ENCODE measurements at regions not wholly inside any gene's neighbourhood (a gene's known extent, or its start where the extent isn't known, plus 50 kb on each side); places are given as distances from the start of the nearest gene placed in this dataset.
"Not testable (repeated sequence)": the region's sequence is repeated elsewhere in the genome, so short reads cannot be mapped to it uniquely, and the experiment has no call there.

DNA sequence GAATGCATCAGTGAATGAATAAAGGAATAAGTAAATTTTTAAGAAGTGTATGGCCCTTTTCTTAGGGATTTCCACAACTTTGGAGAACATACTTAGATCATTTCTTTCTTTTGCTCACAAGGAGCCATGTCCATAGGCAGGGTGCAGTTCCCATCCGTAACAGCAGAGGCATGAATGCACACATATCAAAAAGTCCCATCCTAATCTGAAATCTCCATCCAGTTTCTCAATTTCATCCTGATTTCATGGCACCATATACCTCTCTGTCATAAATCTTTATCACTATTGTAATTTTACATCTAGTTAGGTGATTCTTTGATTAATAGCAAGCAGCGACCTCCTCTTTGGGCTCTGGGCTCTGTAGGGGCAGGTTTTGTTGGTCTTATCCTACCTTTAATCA is 359.2 kb downstream of the RRAGC start:
- ATAC-seq (ENCODE audit: low read depth) (no peak), DNase-seq (ENCODE audit: low spot score in 2 of 2) (no peak)
- Mint-ChIP-seq H3K9me3 (no peaks in the 10 kb centered on the region), H3K4me3 (no peak overlapping the region), H3K27me3 (peaks cover 5% of the 10 kb centered on the region), H3K36me3 (no peaks in the 10 kb centered on the region), H3K27ac (no peak overlapping the region), H3K4me1 (peaks cover 25% of the 10 kb centered on the region)

DNA sequence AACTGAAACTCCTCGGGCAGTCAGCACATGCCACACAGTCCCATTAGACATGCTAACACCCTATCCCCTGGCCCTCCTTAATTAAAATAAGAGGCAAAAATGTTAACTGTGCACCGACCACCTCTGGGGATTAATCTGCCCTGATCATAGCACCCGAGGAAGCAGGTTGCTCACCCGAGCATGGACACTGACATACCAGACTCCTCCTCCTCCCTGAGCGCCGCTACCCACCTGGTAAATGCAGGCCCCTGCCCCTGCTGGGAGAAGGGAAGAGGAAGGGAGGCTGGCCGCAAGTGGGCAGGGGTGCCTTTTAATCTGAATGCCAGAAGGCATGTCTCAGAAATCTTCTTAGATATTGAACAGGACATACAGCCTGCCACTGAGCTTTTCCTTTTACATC is 360.9 kb downstream of the RRAGC start:
- Mint-ChIP-seq H3K27ac (peak overlapping the region; percentile 64), H3K9me3 (no peaks in the 10 kb centered on the region), H3K36me3 (no peaks in the 10 kb centered on the region), H3K4me3 (peak overlapping the region; percentile 49), H3K4me1 (peaks cover 25% of the 10 kb centered on the region), H3K27me3 (peaks cover 2% of the 10 kb centered on the region)
- ATAC-seq (ENCODE audit: low read depth) (peak; percentile 66), DNase-seq (ENCODE audit: low spot score in 2 of 2) (no peak)

DNA sequence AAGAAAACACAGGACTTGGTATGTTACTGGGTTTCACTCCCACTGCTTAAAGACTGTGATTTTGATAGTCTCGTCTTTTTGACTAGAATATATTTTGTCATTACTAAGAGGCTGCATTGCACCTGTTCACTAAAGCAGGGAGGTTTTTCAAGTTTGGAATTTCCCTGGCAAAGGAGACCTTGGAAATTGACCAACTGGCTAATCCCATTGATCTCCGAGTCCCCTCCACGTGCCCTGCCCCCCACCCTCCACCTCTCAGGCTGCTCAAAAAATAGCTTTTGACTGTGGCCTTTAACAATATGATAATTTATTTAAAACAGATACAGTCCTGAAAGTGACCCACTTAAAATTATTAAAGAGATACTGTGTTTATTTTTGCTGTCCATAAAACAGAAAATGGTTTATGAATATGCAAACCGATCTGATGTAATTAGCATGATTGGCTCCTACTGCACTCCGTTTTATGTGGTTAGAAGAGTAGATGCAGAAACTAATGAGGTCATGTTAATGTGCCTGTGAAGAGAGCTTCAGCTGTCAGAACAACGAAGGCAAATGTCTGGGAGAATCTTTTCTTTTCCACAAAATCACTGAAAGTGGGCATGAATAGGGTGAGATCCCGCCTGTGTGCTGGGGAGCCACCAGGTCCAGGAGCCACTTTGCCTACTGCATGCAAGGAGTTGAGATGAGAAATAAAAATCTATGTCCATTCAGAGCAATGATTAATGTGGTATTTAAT is 361.5 kb downstream of the RRAGC start:
- no peaks in the 10 kb centered on the region for H3K36me3 Mint-ChIP-seq
- no peak overlapping the region for H3K4me3 Mint-ChIP-seq
- H3K4me1 Mint-ChIP-seq = peaks cover 25% of the 10 kb centered on the region
- H3K27me3 Mint-ChIP-seq = no peaks in the 10 kb centered on the region
- H3K9me3 Mint-ChIP-seq = no peaks in the 10 kb centered on the region
- DNase-seq (ENCODE audit: low spot score in 2 of 2) = no peak
- ATAC-seq (ENCODE audit: low read depth) = no peak
- no peak overlapping the region for H3K27ac Mint-ChIP-seq

DNA sequence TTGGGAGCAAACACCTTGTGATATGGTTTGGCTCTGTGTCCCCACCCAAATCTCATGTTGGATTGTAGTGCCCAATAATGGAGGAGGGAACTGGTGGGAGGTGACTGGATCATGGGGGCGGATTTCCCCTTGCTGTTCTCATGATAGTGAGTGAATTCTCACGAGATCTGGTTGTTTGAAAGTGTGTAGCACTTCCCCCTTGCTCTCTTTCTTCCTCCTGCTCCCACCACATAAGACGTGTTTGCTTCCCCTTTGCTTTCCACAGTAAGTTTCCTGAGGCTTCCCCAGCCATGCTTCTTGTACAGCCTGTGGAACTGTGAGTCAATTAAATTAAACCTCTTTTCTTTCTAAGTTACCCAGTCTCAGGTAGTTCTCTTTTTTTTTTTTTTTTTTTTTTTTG is 366.3 kb downstream of the RRAGC start:
- not testable (repeated sequence) for H3K27ac Mint-ChIP-seq

DNA sequence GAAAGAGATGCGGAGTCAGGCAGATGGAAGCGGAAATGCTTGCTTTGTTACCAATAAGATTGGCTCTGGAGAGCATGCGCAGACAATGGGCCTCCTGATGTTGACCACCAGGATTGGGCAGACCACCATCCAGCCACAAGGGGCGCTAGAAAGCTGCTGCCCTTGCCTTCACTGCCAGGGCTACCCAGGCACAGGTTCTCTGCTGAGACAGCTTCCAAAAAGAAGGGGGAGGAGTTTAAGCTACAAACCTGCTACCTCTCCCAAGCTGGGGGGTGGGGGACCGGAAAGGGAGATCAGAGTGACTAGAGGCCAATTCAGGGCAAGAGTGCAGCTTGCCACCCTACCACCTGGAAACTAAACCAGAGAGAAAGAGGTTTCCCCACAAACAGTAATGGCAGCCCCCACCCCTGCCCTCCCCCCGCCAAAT is 369.7 kb downstream of the RRAGC start:
- Mint-ChIP-seq H3K4me3 (no peak overlapping the region), H3K27ac (no peak overlapping the region), H3K36me3 (no peaks in the 10 kb centered on the region), H3K27me3 (peaks cover 3% of the 10 kb centered on the region), H3K9me3 (no peaks in the 10 kb centered on the region), H3K4me1 (peaks cover 23% of the 10 kb centered on the region)
- peak; percentile 59 for ATAC-seq (ENCODE audit: low read depth)
- no peak for DNase-seq (ENCODE audit: low spot score in 2 of 2)

More for the DNA sequence above, 366.3 kb downstream of the RRAGC start:
- DNase-seq (ENCODE audit: low spot score in 2 of 2); H3K4me3 Mint-ChIP-seq; H3K36me3 Mint-ChIP-seq; H3K9me3 Mint-ChIP-seq; H3K27me3 Mint-ChIP-seq: not testable (repeated sequence)
- peaks cover 14% of the 10 kb centered on the region for H3K4me1 Mint-ChIP-seq
- ATAC-seq (ENCODE audit: low read depth) = peak; percentile 26

DNA sequence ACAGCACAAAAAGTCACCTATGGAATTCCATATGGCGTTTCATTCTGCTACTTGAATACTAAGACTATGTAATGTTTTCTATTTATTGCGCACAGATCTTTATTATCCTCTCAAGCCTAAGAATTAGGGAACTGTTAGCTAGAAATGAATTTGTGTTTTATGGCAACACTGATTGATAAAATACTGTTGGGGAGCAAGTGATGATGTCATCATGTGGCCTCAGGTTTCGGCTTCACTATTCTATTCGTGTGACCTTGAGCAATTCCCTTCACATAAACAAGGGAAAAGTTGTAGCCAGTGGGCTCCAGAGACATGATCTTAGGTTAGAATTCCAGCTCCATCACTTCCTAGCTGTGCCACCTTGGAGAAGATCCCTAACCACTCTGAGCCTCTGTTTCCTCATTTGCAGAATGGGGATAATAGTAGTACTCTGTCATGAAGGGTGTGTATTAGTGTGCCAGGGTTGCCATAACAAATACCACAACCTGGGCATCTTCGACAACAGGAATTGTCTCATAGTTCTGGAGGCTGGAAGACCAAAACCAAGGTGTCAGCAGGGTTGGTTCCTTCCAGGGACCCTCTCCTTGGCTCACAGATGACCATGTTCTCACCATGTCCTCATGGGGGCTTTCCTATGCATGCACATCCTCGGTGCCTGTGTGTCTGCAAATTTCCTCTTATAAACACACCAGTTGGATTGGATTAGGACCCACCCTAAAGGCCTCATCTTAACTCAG is 371.2 kb downstream of the RRAGC start:
- Mint-ChIP-seq H3K4me3 (no peak overlapping the region), H3K9me3 (no peaks in the 10 kb centered on the region), H3K27me3 (peaks cover 3% of the 10 kb centered on the region), H3K27ac (no peak overlapping the region), H3K36me3 (no peaks in the 10 kb centered on the region), H3K4me1 (peaks cover 21% of the 10 kb centered on the region)
- no peak for DNase-seq (ENCODE audit: low spot score in 2 of 2)
- ATAC-seq (ENCODE audit: low read depth) = no peak

DNA sequence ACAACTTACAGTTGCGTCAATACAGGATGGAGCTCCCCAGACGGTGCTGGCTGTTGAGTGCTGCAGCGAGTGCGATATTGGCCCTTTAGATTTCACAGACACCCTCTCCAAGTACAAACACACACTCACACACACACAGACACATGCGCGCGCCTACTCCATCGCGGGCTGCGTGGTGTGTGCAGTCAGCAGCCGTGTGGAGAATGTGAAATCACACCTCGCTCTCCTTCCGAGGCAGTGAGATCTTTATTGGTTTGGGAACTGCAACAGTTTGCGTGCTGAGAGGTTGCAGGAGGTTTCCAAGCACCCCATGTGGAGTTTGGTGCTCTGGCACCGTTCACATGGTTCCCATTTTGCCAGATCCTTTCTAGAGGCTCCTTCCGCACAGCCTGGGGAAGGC is 372.2 kb downstream of the RRAGC start:
- Mint-ChIP-seq H3K4me1 (peaks cover 19% of the 10 kb centered on the region), H3K4me3 (no peak overlapping the region), H3K36me3 (no peaks in the 10 kb centered on the region), H3K27ac (no peak overlapping the region), H3K9me3 (no peaks in the 10 kb centered on the region), H3K27me3 (peaks cover 3% of the 10 kb centered on the region)
- DNase-seq (ENCODE audit: low spot score in 2 of 2) (no peak), ATAC-seq (ENCODE audit: low read depth) (no peak)

DNA sequence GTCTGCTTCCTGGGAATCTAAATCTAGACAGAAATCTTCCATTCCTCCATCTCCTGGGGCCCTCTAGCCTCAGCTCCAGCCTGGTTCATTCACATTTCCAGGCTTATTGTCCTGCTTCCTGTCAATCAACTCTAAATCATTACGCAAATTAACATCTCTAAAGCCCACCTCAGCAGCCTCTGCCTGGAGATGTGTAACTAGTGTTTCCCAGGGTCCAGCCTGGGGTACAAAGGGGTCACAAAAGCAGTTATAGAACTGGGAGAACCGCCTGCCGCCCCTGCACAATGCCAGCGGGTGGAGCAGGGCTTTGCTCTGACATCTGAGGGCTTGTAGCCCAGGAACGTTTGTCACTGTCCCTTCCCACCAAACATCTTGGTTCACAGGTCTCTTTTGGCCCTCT is 373.5 kb downstream of the RRAGC start:
- no peak for ATAC-seq (ENCODE audit: low read depth)
- H3K27ac Mint-ChIP-seq = no peak overlapping the region
- H3K27me3 Mint-ChIP-seq = no peaks in the 10 kb centered on the region
- no peaks in the 10 kb centered on the region for H3K36me3 Mint-ChIP-seq
- no peak overlapping the region for H3K4me3 Mint-ChIP-seq
- no peaks in the 10 kb centered on the region for H3K9me3 Mint-ChIP-seq
- no peak for DNase-seq (ENCODE audit: low spot score in 2 of 2)
- peaks cover 22% of the 10 kb centered on the region for H3K4me1 Mint-ChIP-seq

DNA sequence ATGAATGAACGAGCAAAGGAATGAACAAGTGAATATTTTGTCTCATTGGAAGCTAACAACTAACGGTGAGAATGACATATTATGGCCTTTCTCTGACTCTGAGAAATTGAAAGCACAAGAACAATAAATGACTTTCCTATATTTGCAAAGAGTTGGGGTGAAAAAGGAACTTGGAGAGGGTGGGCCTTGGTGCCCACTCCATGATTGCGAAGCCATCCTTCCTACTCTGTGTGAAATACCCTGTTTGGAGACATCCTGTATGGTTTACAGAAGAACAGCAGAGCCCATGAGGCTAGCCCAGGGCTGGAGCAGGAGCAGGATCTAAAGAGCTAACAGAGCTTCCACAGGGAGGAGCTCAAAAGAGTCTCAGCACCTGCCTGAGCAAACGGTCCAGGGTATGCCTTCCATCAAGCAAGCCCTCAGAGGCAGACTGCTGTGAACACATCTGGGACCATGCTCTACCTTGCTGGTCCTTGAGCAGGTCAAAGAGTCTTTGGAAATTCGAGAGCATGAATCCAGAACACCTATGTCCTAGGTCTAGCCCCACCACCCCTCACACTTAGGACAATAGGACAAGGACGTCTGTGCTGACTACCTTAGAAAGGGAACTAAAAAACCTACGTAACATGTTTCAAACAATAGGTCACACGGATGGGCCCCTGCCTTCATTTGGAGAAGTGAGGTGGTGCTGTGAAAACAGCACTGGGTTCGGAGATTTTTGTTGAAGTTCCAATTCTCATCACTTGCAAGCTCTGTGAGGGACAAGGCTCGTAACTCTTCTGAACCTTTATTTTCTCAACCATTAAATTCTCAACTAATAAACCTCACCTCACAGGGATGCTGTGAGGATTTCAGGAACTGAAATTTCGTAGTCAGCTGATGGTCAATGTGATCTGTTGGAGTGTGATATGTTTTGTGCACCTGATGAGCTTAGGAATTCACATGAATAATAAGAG is 377.4 kb downstream of the RRAGC start:
- Mint-ChIP-seq H3K4me3 (peak overlapping the region; percentile 8), H3K9me3 (peaks cover 10% of the 10 kb centered on the region), H3K27ac (peak overlapping the region; percentile 18), H3K36me3 (peaks cover 12% of the 10 kb centered on the region), H3K27me3 (no peaks in the 10 kb centered on the region), H3K4me1 (peaks cover 31% of the 10 kb centered on the region)
- DNase-seq (ENCODE audit: low spot score in 2 of 2) = peak in 1 of 2 donors; percentile 36
- peak; percentile 81 for ATAC-seq (ENCODE audit: low read depth)

DNA sequence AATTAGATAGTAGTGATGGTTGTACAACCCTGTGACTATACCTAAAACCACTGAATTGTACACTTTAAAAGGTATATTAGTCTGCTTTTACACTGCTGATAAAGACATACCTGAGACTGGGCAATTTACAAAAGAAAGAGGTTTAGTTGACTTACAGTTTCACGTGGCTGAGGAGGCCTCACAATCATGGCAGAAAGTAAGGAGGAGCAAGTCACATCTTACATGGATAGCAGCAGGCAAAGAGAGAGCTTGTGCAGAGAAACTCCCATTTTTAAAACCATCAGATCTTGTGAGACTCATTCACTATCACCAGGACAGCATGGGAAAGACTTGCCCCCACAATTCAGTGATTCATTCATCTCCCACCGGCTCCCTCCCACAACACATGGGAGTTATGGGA is 379.9 kb downstream of the RRAGC start:
- Mint-ChIP-seq H3K4me1 (peaks cover 23% of the 10 kb centered on the region), H3K36me3 (peaks cover 12% of the 10 kb centered on the region), H3K9me3 (peaks cover 10% of the 10 kb centered on the region), H3K27ac (peak overlapping the region; percentile 15)
- not testable (repeated sequence) for H3K4me3 Mint-ChIP-seq; H3K27me3 Mint-ChIP-seq; ATAC-seq (ENCODE audit: low read depth); DNase-seq (ENCODE audit: low spot score in 2 of 2)

DNA sequence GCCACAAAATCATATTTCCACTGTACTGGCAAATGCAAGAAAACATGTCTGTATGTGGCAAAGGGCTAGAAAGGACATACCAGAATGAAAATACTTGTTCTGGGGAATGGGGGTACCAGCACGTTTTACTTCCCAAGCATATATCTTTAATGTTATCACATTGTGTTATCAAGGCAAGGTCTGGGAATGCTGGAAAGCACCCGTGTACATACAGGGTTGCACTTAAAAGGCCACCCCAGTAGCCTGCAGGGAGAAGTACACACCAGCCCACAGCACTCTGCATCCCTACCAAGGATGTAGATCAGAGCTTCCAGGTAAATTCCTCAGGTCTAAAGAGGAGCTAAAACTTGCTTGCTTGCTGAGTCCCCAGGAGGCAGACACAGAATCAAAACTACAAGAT is 381.8 kb downstream of the RRAGC start:
- H3K4me1 Mint-ChIP-seq = peaks cover 41% of the 10 kb centered on the region
- DNase-seq (ENCODE audit: low spot score in 2 of 2) (no peak), ATAC-seq (ENCODE audit: low read depth) (no peak)
- peaks cover 12% of the 10 kb centered on the region for H3K36me3 Mint-ChIP-seq
- peak overlapping the region; percentile 97 for H3K27ac Mint-ChIP-seq
- no peaks in the 10 kb centered on the region for H3K27me3 Mint-ChIP-seq
- H3K4me3 Mint-ChIP-seq = peak overlapping the region; percentile 87
- H3K9me3 Mint-ChIP-seq = peaks cover 10% of the 10 kb centered on the region

DNA sequence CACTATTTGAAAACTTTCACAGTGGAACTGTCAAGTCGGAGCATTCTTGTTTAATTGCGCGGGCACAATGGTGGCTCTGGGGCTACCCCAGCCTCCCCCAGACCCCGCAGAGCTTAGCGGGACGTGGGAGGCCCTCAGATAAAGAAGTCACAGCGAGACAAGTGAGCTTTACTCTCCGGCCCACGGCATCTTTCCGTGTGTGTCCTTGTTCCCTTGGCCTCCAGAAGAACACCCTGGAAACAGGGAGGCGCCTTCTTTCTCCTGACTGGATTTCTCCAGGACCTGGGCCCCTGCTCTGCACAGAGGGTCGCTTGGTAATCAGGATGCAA is 382.8 kb downstream of the RRAGC start:
- Mint-ChIP-seq H3K9me3 (peaks cover 10% of the 10 kb centered on the region), H3K4me3 (peak overlapping the region; percentile 87), H3K27ac (peak overlapping the region; percentile 97)

DNA sequence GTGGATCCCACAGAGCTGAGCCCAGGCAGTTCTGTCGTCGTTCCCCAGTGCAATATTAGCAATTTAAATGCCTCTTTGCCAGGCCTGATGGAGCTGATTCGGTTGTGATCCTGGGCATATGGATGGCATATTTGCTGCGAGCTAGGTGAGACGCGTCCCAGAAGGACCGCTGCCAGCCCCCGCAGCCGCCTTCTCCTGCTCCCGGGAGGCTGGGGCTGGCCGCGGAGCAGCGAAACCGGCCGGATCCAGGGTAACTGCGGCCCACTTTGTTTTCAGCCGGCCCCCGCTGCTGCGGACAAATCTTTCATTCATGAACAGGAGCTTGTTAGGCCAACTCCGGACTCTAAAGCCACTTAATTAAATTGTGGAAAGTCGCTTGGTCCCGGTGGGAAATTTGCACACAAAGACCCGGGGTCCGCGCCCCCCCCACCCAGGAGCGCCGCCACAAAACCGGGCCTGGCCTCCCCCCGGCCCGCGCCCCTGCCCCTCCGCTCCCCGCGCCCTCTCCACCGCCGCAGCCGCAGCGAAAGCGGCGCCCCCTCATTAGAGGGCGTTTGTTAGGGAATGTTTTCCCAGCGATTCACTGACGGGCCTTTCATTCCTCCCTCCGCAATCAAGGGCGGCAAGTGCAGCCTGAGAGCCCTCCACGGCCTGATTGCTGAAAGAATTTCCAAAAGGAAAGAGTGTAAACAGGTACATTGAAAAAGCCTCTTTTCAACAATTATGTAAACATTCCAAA is 383.3 kb downstream of the RRAGC start:
- ATAC-seq (ENCODE audit: low read depth) = no peak
- peak overlapping the region; percentile 97 for H3K27ac Mint-ChIP-seq
- H3K36me3 Mint-ChIP-seq = peaks cover 12% of the 10 kb centered on the region
- H3K9me3 Mint-ChIP-seq = peaks cover 10% of the 10 kb centered on the region
- no peak for DNase-seq (ENCODE audit: low spot score in 2 of 2)
- H3K4me3 Mint-ChIP-seq = peak overlapping the region; percentile 87
- peaks cover 36% of the 10 kb centered on the region for H3K4me1 Mint-ChIP-seq
- H3K27me3 Mint-ChIP-seq = no peaks in the 10 kb centered on the region

More for the DNA sequence above, 382.8 kb downstream of the RRAGC start:
- DNase-seq (ENCODE audit: low spot score in 2 of 2) (no peak), ATAC-seq (ENCODE audit: low read depth) (no peak)
- no peaks in the 10 kb centered on the region for H3K27me3 Mint-ChIP-seq
- peaks cover 12% of the 10 kb centered on the region for H3K36me3 Mint-ChIP-seq
- H3K4me1 Mint-ChIP-seq = peaks cover 32% of the 10 kb centered on the region

Data from memory B cell (primary cell).